Pancreas (tissue), 10 donors: ENCODE measurements at regions not wholly inside any gene's neighbourhood (a gene's known extent, or its start where the extent isn't known, plus 50 kb on each side); places are given as distances from the start of the nearest gene placed in this dataset.

Source experiments
- ATAC-seq, 4 donors: fragments of 200-7000 bp; cut with Tn5 transposase; one replicate each; pipeline versions ENCODE4 v1.8.0 to v1.9.1; 2020; ENCODE audit warnings: mild to moderate bottlenecking in 4 of 4, moderate library complexity in 4 of 4
- DNase-seq, 6 donors: peaks; one replicate each; pipeline ENCODE4 v3.0.0-alpha.2; 2020
- FAIRE-seq: peaks from 2 replicates; lab custom pipeline; 2012; peaks lifted over from hg19 to GRCh38; lab: Jason Lieb, UNC
- H3K27ac ChIP-seq, 4 donors: fragments of 200-600 bp; sonication (generic); 1 replicate in 3 of 4; 2 replicates in 1 of 4; pipeline versions ENCODE4 v1.5.0 to v1.8.0; 2020
- H3K27me3 ChIP-seq, 4 donors: fragments of 200-600 bp; one replicate each; pipeline ENCODE4 v1.8.0; 2021
- H3K36me3 ChIP-seq, 3 donors: fragments of 200-600 bp; sonication (generic) in 1 of 3; one replicate each; pipeline versions ENCODE4 v1.5.0 to v1.8.0; 2020 to 2021
- H3K4me1 ChIP-seq, 3 donors: fragments of 200-600 bp; one replicate each; pipeline ENCODE4 v1.8.0; 2021
- H3K4me3 ChIP-seq, 4 donors: fragments of 200-600 bp; sonication (generic) in 2 of 4; one replicate each; pipeline versions ENCODE4 v1.5.0 to v1.8.0; 2020 to 2021
- H3K9me3 ChIP-seq, 4 donors: fragments of 200-600 bp; one replicate each; pipeline ENCODE4 v1.8.0; 2021
- CTCF ChIP-seq, 4 donors: fragments of 200-600 bp; sonication (generic) in 3 of 4; IDR thresholded peaks; one replicate each; pipeline versions ENCODE4 v1.5.0 to v1.8.0; 2021; ENCODE audit warnings: antibody characterized with exemption in 4 of 4
- WGBS, 2 donors: extraction: QIAGEN DNeasy Blood & Tissue Kit; methylation state at CpG; one replicate each; pipeline ENCODE4 v1.1.7; 2013; 5-methylcytosine and 5-hydroxymethylcytosine counted together
- intact Hi-C, 3 donors: fragments of 100-400 bp; cut with DNase I; formaldehyde crosslinking; loops; one replicate each; pipeline versions ENCODE4 v1.11.1 to v1.14.2; 2022
- donor health status: healthy with polysubstance abuse.
- donor health status: DM: no; HTN: no; CAD: no; lungs with moderate emphysema.
- donor health status: DM: no; HTN: no; CAD: no.
- donor health status: control.
- donor health status: control.
- donor health status: Bipolar disorder and iron deficiency.
- donor health status: DM: yes; HTN: yes; CAD: no.
- donor health status: DM: no; HTN: no; CAD: no.
- donor health status: DM: no; HTN: no; CAD: no.
- donor health status: DM: yes; HTN: yes; CAD: no.

- no peak for ATAC-seq
- WGBS, 2 donors = 37 to 59% methylated on average over 2 of the region's 2 CpGs
Measured at GRCh38 chr4:34196375-34196774, 2047.9 kb downstream of the ARAP2 start.

GRCh38 chr4:34198966-34199365 lies 2045.3 kb downstream of the ARAP2 start:
- H3K4me3 ChIP-seq = no peak overlapping the region
- no peaks in the 10 kb centered on the region for H3K36me3 ChIP-seq
- 42 to 70% methylated on average over 1 of the region's 1 CpG for WGBS, 2 donors
- no peaks in the 10 kb centered on the region for H3K27me3 ChIP-seq
- intact Hi-C loops = no loop called here
- no peaks in the 10 kb centered on the region for H3K9me3 ChIP-seq
- ATAC-seq (no peak), DNase-seq (no peak), FAIRE-seq (no peak)
- TF ChIP-seq CTCF (IDR thresholded peaks at IDR 0.05) = no peak
- no peak overlapping the region for H3K27ac ChIP-seq
- no peaks in the 10 kb centered on the region for H3K4me1 ChIP-seq

More at GRCh38 chr4:34196375-34196774, 2047.9 kb downstream of the ARAP2 start:
- H3K4me3 ChIP-seq = no peak overlapping the region
- H3K27ac ChIP-seq = no peak overlapping the region
- H3K4me1 ChIP-seq = no peaks in the 10 kb centered on the region
- FAIRE-seq (no peak), DNase-seq (no peak)
- H3K9me3 ChIP-seq = no peaks in the 10 kb centered on the region
- no peak for TF ChIP-seq CTCF (IDR thresholded peaks at IDR 0.05)
- H3K27me3 ChIP-seq = peaks cover 0 to 4% (median 0%) of the 10 kb centered on the region in 4 donors
- no peaks in the 10 kb centered on the region for H3K36me3 ChIP-seq
- intact Hi-C loops = no loop called here

- intact Hi-C loops = no loop called here
- ATAC-seq (no peak), FAIRE-seq (no peak), DNase-seq (no peak)
- Histone ChIP-seq H3K9me3 (no peaks in the 10 kb centered on the region), H3K27me3 (no peaks in the 10 kb centered on the region), H3K36me3 (no peaks in the 10 kb centered on the region), H3K27ac (no peak overlapping the region), H3K4me1 (no peaks in the 10 kb centered on the region), H3K4me3 (no peak overlapping the region)
- WGBS, 2 donors = 85 to 90% methylated on average over 2 of the region's 2 CpGs
- no peak for TF ChIP-seq CTCF (IDR thresholded peaks at IDR 0.05)
Measured at GRCh38 chr4:34200535-34200934, 2043.8 kb downstream of the ARAP2 start.

- no peak for ATAC-seq
- intact Hi-C loops = no loop called here
- no peaks in the 10 kb centered on the region for H3K27me3 ChIP-seq
- H3K27ac ChIP-seq = no peak overlapping the region
- no peak for FAIRE-seq
- no peak overlapping the region for H3K4me3 ChIP-seq
- H3K36me3 ChIP-seq = no peaks in the 10 kb centered on the region
- no peaks in the 10 kb centered on the region for H3K9me3 ChIP-seq
- no peak for DNase-seq
- H3K4me1 ChIP-seq = no peaks in the 10 kb centered on the region
- TF ChIP-seq CTCF (IDR thresholded peaks at IDR 0.05) = no peak
Measured at GRCh38 chr4:34202154-34202553, 2042.2 kb downstream of the ARAP2 start.

- H3K27me3 ChIP-seq = no peaks in the 10 kb centered on the region
- DNase-seq (no peak), FAIRE-seq (no peak), ATAC-seq (no peak)
- no peak overlapping the region for H3K4me3 ChIP-seq
- TF ChIP-seq CTCF (IDR thresholded peaks at IDR 0.05) = no peak
- no peaks in the 10 kb centered on the region for H3K4me1 ChIP-seq
- no peaks in the 10 kb centered on the region for H3K36me3 ChIP-seq
- WGBS, 2 donors = 38 to 39% methylated on average over 1 of the region's 1 CpG
- H3K27ac ChIP-seq = no peak overlapping the region
- intact Hi-C loops = no loop called here
- no peaks in the 10 kb centered on the region for H3K9me3 ChIP-seq
Measured at GRCh38 chr4:34220601-34221000, 2023.7 kb downstream of the ARAP2 start.
